ENCODE measurements at regions not wholly inside any gene's neighbourhood (a gene's known extent, or its start where the extent isn't known, plus 50 kb on each side); places are given as distances from the start of the nearest gene placed in this dataset.

- TF ChIP-seq, protein P1, sequence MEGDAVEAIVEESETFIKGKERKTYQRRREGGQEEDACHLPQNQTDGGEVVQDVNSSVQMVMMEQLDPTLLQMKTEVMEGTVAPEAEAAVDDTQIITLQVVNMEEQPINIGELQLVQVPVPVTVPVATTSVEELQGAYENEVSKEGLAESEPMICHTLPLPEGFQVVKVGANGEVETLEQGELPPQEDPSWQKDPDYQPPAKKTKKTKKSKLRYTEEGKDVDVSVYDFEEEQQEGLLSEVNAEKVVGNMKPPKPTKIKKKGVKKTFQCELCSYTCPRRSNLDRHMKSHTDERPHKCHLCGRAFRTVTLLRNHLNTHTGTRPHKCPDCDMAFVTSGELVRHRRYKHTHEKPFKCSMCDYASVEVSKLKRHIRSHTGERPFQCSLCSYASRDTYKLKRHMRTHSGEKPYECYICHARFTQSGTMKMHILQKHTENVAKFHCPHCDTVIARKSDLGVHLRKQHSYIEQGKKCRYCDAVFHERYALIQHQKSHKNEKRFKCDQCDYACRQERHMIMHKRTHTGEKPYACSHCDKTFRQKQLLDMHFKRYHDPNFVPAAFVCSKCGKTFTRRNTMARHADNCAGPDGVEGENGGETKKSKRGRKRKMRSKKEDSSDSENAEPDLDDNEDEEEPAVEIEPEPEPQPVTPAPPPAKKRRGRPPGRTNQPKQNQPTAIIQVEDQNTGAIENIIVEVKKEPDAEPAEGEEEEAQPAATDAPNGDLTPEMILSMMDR (conservative IDR thresholded peaks at IDR 0.05) = no peak
- Histone ChIP-seq H3K4me3 (ENCODE audit: low read length) (no peak overlapping the region), H3K9ac (ENCODE audit: extremely low read depth, low read length, poor library complexity, severe bottlenecking) (no peak overlapping the region), H3K36me3 (ENCODE audit: control insufficient read depth, insufficient read depth, low read length) (no peaks in the 10 kb centered on the region), H3K9me3 (ENCODE audit: control insufficient read depth, low read length) (no peaks in the 10 kb centered on the region), H3K27me3 (ENCODE audit: control insufficient read depth, insufficient read depth, low read length, poor library complexity, severe bottlenecking) (no peaks in the 10 kb centered on the region), H3K27ac (ENCODE audit: low read depth, low read length) (no peak overlapping the region), H3K4me1 (ENCODE audit: control insufficient read depth, insufficient read depth, low read length) (peaks cover 4% of the 10 kb centered on the region)
- Mint-ChIP-seq H3K9me3 (no peaks in the 10 kb centered on the region), H3K4me3 (no peak overlapping the region), H3K36me3 (ENCODE audit: low read depth) (no peaks in the 10 kb centered on the region), H3K4me1 (peaks cover 12% of the 10 kb centered on the region), H3K27ac (no peak overlapping the region), H3K27me3 (ENCODE audit: insufficient read depth) (peaks cover 2% of the 10 kb centered on the region)
- DNase-seq = no peak
- WGBS, 2 experiments (ENCODE audit: insufficient coverage in 1 of 2, insufficient read length in 1 of 2) = 86 to 94% methylated on average over 1 to 3 of the region's 3 CpGs
Observed at GRCh38 chr10:52484206-52485065, 170.4 kb downstream of the DKK1 start.

GRCh38 chr10:52485462-52485861, 171.4 kb downstream of the DKK1 start:
- no peak overlapping the region for H3K27ac Mint-ChIP-seq
- WGBS, 2 experiments (ENCODE audit: insufficient coverage in 1 of 2, insufficient read length in 1 of 2) = 78 to 80% methylated on average over 1 of the region's 1 CpG
- TF ChIP-seq, protein P1 (conservative IDR thresholded peaks at IDR 0.05) = no peak
- DNase-seq = no peak
- no peaks in the 10 kb centered on the region for H3K36me3 ChIP-seq (ENCODE audit: control insufficient read depth, insufficient read depth, low read length)
- peaks cover 12% of the 10 kb centered on the region for H3K4me1 Mint-ChIP-seq
- H3K27me3 ChIP-seq (ENCODE audit: control insufficient read depth, insufficient read depth, low read length, poor library complexity, severe bottlenecking) = no peaks in the 10 kb centered on the region
- no peak overlapping the region for H3K4me3 ChIP-seq (ENCODE audit: low read length)
- H3K9ac ChIP-seq (ENCODE audit: extremely low read depth, low read length, poor library complexity, severe bottlenecking) = no peak overlapping the region
- H3K36me3 Mint-ChIP-seq (ENCODE audit: low read depth) = no peaks in the 10 kb centered on the region
- H3K9me3 ChIP-seq (ENCODE audit: control insufficient read depth, low read length) = no peaks in the 10 kb centered on the region
- H3K4me3 Mint-ChIP-seq = no peak overlapping the region
- peaks cover 6% of the 10 kb centered on the region for H3K4me1 ChIP-seq (ENCODE audit: control insufficient read depth, insufficient read depth, low read length)
- H3K27me3 Mint-ChIP-seq (ENCODE audit: insufficient read depth) = peaks cover 2% of the 10 kb centered on the region
- H3K27ac ChIP-seq (ENCODE audit: low read depth, low read length) = no peak overlapping the region
- no peaks in the 10 kb centered on the region for H3K9me3 Mint-ChIP-seq

DNA sequence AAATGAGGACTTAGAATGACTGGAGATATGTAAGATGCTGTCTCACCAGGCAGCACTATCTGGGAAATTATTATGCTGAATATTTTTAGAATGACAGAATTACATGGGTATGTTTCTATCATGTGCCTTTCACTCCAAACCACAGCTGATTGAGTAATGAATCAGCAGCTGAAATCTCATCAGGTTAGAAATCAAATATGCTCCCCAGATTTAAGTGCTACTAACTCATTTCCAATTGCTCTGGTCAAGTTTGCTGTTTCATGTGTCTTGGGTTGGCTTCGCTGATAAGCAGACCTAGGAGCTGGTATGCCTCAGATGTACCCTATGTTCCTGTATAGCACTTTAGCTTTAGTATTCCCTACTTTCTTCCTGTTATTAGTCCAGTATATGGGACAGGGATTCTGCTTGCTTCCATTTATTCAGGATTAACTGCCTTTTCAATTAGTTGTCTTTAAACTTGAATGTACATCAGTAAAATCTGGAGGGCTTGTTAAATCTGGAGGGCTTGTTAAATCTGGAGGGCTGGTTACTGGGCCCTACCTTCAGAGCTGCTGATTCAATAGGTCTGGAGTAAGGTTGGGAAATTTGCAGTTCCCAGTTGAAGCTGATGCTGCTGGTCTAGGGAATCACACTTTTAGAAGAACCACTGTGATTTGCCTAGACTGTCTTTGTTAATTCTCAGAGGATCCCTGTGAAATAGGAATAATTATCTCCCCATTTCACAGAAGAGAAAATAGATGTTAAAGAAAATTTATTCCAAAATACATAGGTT, 172.9 kb downstream of the DKK1 start:
- H3K36me3 Mint-ChIP-seq (ENCODE audit: low read depth) = no peaks in the 10 kb centered on the region
- no peak overlapping the region for H3K9ac ChIP-seq (ENCODE audit: extremely low read depth, low read length, poor library complexity, severe bottlenecking)

More for the DNA sequence above, 172.9 kb downstream of the DKK1 start:
- Mint-ChIP-seq H3K9me3 (no peaks in the 10 kb centered on the region), H3K27ac (no peak overlapping the region), H3K4me1 (peaks cover 11% of the 10 kb centered on the region), H3K4me3 (no peak overlapping the region), H3K27me3 (ENCODE audit: insufficient read depth) (peaks cover 5% of the 10 kb centered on the region)
- no peaks in the 10 kb centered on the region for H3K36me3 ChIP-seq (ENCODE audit: control insufficient read depth, insufficient read depth, low read length)
- peaks cover 6% of the 10 kb centered on the region for H3K27me3 ChIP-seq (ENCODE audit: control insufficient read depth, insufficient read depth, low read length, poor library complexity, severe bottlenecking)
- H3K27ac ChIP-seq (ENCODE audit: low read depth, low read length) = no peak overlapping the region
- no peak overlapping the region for H3K4me3 ChIP-seq (ENCODE audit: low read length)
- TF ChIP-seq, protein P1 (conservative IDR thresholded peaks at IDR 0.05) = no peak
- DNase-seq = no peak
- H3K4me1 ChIP-seq (ENCODE audit: control insufficient read depth, insufficient read depth, low read length) = peaks cover 10% of the 10 kb centered on the region
- WGBS, 2 experiments (ENCODE audit: insufficient coverage in 1 of 2, insufficient read length in 1 of 2) = 96% methylated on average over 1 of the region's 1 CpG; no CpG with 5 or more reads in 1 of the 2 experiments
- H3K9me3 ChIP-seq (ENCODE audit: control insufficient read depth, low read length) = no peaks in the 10 kb centered on the region
